ENCODE measurements at regions not wholly inside any gene's neighbourhood (a gene's known extent, or its start where the extent isn't known, plus 50 kb on each side); places are given as distances from the start of the nearest gene placed in this dataset.

- H3K4me3 ChIP-seq (replicated peaks in 1 of 2; ENCODE audit: low read depth in 2 of 2, low read length in 2 of 2) = no peak overlapping the region
- DNase-seq (ENCODE audit: low read depth in 2 of 2) = no peak
- TF ChIP-seq CTCF (IDR thresholded peaks at IDR 0.05; ENCODE audit: low read depth, low read length) = no peak
Observed at GRCh38 chr1:232271299-232271698, 358.6 kb downstream of the SIPA1L2 start.

- no peak for DNase-seq (ENCODE audit: low read depth in 2 of 2)
Observed at GRCh38 chr1:232269988-232270387, 359.9 kb downstream of the SIPA1L2 start.

GRCh38 chr1:232267837-232268598 lies 361.9 kb downstream of the SIPA1L2 start:
- no peak for TF ChIP-seq CTCF (IDR thresholded peaks at IDR 0.05; ENCODE audit: low read depth, low read length)
- H3K4me3 ChIP-seq (replicated peaks in 1 of 2; ENCODE audit: low read depth in 2 of 2, low read length in 2 of 2) = no peak overlapping the region
- DNase-seq (ENCODE audit: low read depth in 2 of 2) = no peak

More at GRCh38 chr1:232269988-232270387, 359.9 kb downstream of the SIPA1L2 start:
- no peak for TF ChIP-seq CTCF (IDR thresholded peaks at IDR 0.05; ENCODE audit: low read depth, low read length)
- no peak overlapping the region for H3K4me3 ChIP-seq (replicated peaks in 1 of 2; ENCODE audit: low read depth in 2 of 2, low read length in 2 of 2)

- TF ChIP-seq CTCF (IDR thresholded peaks at IDR 0.05; ENCODE audit: low read depth, low read length) = no peak
- H3K4me3 ChIP-seq (replicated peaks in 1 of 2; ENCODE audit: low read depth in 2 of 2, low read length in 2 of 2) = no peak overlapping the region
- DNase-seq (ENCODE audit: low read depth in 2 of 2) = no peak
Observed at GRCh38 chr1:232267092-232267836, 362.7 kb downstream of the SIPA1L2 start.

- no peak for DNase-seq (ENCODE audit: low read depth in 2 of 2)
- no peak overlapping the region for H3K4me3 ChIP-seq (replicated peaks in 1 of 2; ENCODE audit: low read depth in 2 of 2, low read length in 2 of 2)
- no peak for TF ChIP-seq CTCF (IDR thresholded peaks at IDR 0.05; ENCODE audit: low read depth, low read length)
Observed at GRCh38 chr1:232263452-232263851, 366.5 kb downstream of the SIPA1L2 start.

- no peak for TF ChIP-seq CTCF (IDR thresholded peaks at IDR 0.05; ENCODE audit: low read depth, low read length)
- H3K4me3 ChIP-seq (replicated peaks in 1 of 2; ENCODE audit: low read depth in 2 of 2, low read length in 2 of 2) = no peak overlapping the region
- no peak for DNase-seq (ENCODE audit: low read depth in 2 of 2)
Observed at GRCh38 chr1:232262991-232263390, 366.9 kb downstream of the SIPA1L2 start.

Measured in cardiac fibroblast (primary cell).